Trophoblast cell (in vitro differentiated cells and primary cell): ENCODE measurements at regions not wholly inside any gene's neighbourhood (a gene's known extent, or its start where the extent isn't known, plus 50 kb on each side); places are given as distances from the start of the nearest gene placed in this dataset.
A peak's percentile ranks its signal among the peaks of the same experiment; 100 is the strongest.

ENCODE experiments used
- DNase-seq, 2 donors: peaks; one replicate each; pipeline ENCODE4 v3.0.0-alpha.2; 2016
- H2AFZ ChIP-seq: 2 replicates; pipeline ENCODE4 v1.6.1; 2013; ENCODE audit warnings: low read length, moderate library complexity, mild to moderate bottlenecking; ENCODE audit not compliant: insufficient read depth, poor library complexity
- H2AK5ac ChIP-seq: 2 replicates; pipeline ENCODE4 v1.6.1; 2013; ENCODE audit warnings: mild to moderate bottlenecking, low read length
- H2BK120ac ChIP-seq: 2 replicates; pipeline ENCODE4 v1.6.1; 2013; ENCODE audit warnings: low read length, mild to moderate bottlenecking, moderate library complexity; ENCODE audit not compliant: insufficient read depth, poor library complexity
- H2BK12ac ChIP-seq: 2 replicates; pipeline ENCODE4 v1.6.1; 2013; ENCODE audit warnings: mild to moderate bottlenecking, low read length, moderate library complexity
- H2BK5ac ChIP-seq: 2 replicates; pipeline ENCODE4 v1.6.1; 2013; ENCODE audit warnings: low read length, low read depth, moderate library complexity, mild to moderate bottlenecking; ENCODE audit not compliant: poor library complexity
- H3K14ac ChIP-seq: 2 replicates; pipeline ENCODE4 v1.6.1; 2013; ENCODE audit warnings: mild to moderate bottlenecking, low read length
- H3K18ac ChIP-seq: 2 replicates; pipeline ENCODE4 v1.6.1; 2013; ENCODE audit warnings: mild to moderate bottlenecking, low read length
- H3K23ac ChIP-seq: 2 replicates; pipeline ENCODE4 v1.6.1; 2013; ENCODE audit warnings: low read length
- H3K27ac ChIP-seq: 2 replicates; pipeline ENCODE4 v1.5.1; 2013; ENCODE audit warnings: low read depth, mild to moderate bottlenecking, inconsistent platforms, low read length, moderate library complexity
- H3K27me3 ChIP-seq: 2 replicates; pipeline ENCODE4 v1.6.1; 2013; ENCODE audit warnings: inconsistent platforms, mild to moderate bottlenecking, low read length, moderate library complexity; ENCODE audit not compliant: insufficient read depth
- H3K36me3 ChIP-seq, 2 experiments: 1 replicate in 1 of 2; 2 replicates in 1 of 2; pipeline ENCODE4 v1.6.1; 2013; ENCODE audit warnings: low read length in 2 of 2, mild to moderate bottlenecking in 2 of 2, moderate library complexity in 1 of 2; ENCODE audit not compliant: insufficient read depth in 2 of 2, control insufficient read depth in 1 of 2
- H3K4ac ChIP-seq: 2 replicates; pipeline ENCODE4 v1.6.1; 2013; ENCODE audit warnings: low read depth, mild to moderate bottlenecking, low read length, moderate library complexity
- H3K4me1 ChIP-seq, 2 experiments: 1 replicate in 1 of 2; 2 replicates in 1 of 2; pipeline ENCODE4 v1.6.1; 2013; ENCODE audit warnings: low read length in 2 of 2, mild to moderate bottlenecking in 2 of 2, moderate library complexity in 1 of 2; ENCODE audit not compliant: insufficient read depth in 2 of 2, control insufficient read depth in 1 of 2
- H3K4me2 ChIP-seq: 2 replicates; pipeline ENCODE4 v1.6.1; 2013; ENCODE audit warnings: inconsistent platforms, mild to moderate bottlenecking, low read length, moderate library complexity
- H3K4me3 ChIP-seq: 2 replicates; pipeline ENCODE4 v1.5.1; 2013; ENCODE audit warnings: mild to moderate bottlenecking, low read depth, low read length, inconsistent platforms
- H3K79me1 ChIP-seq: one replicate; pipeline ENCODE4 v1.6.1; 2013; ENCODE audit warnings: low read length
- H3K79me2 ChIP-seq: 2 replicates; pipeline ENCODE4 v1.6.1; 2013; ENCODE audit warnings: low read length, mild to moderate bottlenecking; ENCODE audit not compliant: control insufficient read depth, insufficient read depth, poor library complexity
- H3K9ac ChIP-seq: 2 replicates; pipeline ENCODE4 v1.6.1; 2013; ENCODE audit warnings: mild to moderate bottlenecking, low read length
- H3K9me3 ChIP-seq: 2 replicates; pipeline ENCODE4 v1.6.1; 2013; ENCODE audit warnings: low read depth, mild to moderate bottlenecking, control low read depth, inconsistent platforms, low read length; ENCODE audit not compliant: insufficient read depth
- H4K12ac ChIP-seq: 2 replicates; pipeline ENCODE4 v1.6.1; 2013; ENCODE audit warnings: low read depth, mild to moderate bottlenecking, low read length, moderate library complexity
- H4K8ac ChIP-seq: 2 replicates; pipeline ENCODE4 v1.6.1; 2013; ENCODE audit warnings: low read depth, mild to moderate bottlenecking, low read length, moderate library complexity
- H4K91ac ChIP-seq: one replicate; pipeline ENCODE4 v1.6.1; 2013; ENCODE audit warnings: low read depth, mild to moderate bottlenecking, low read length, moderate library complexity
- WGBS: extraction: QIAGEN DNeasy Blood & Tissue Kit; methylation state at CpG from one replicate; pipeline ENCODE4 v1.1.7; 2013; ENCODE audit warnings: missing lambda C conversion rate; ENCODE audit not compliant: insufficient read length, insufficient coverage; ENCODE audit errors: extremely low coverage; 5-methylcytosine and 5-hydroxymethylcytosine counted together

- H4K8ac ChIP-seq: no peak overlapping the region
- H3K4me1 ChIP-seq: no peaks in the 10 kb centered on the region
- WGBS: no CpG with 5 or more reads among the region's 4 CpGs
- no peak overlapping the region for H2BK120ac ChIP-seq
- H2AFZ ChIP-seq: no peak overlapping the region
- no peak overlapping the region for H3K4ac ChIP-seq
- H4K12ac ChIP-seq: no peak overlapping the region
- no peaks in the 10 kb centered on the region for H3K9me3 ChIP-seq
- H2AK5ac ChIP-seq: no peak overlapping the region
- no peak overlapping the region for H3K27ac ChIP-seq
- no peak overlapping the region for H3K14ac ChIP-seq
- H3K79me2 ChIP-seq: peaks cover 3% of the 10 kb centered on the region
- H4K91ac ChIP-seq: no peak overlapping the region
- no peak for DNase-seq
- H2BK5ac ChIP-seq: no peak overlapping the region
- no peak overlapping the region for H3K9ac ChIP-seq
- H2BK12ac ChIP-seq: no peak overlapping the region
- H3K36me3 ChIP-seq: no peaks in the 10 kb centered on the region
- no peaks in the 10 kb centered on the region for H3K27me3 ChIP-seq
- no peak overlapping the region for H3K18ac ChIP-seq
- no peak overlapping the region for H3K23ac ChIP-seq
- H3K4me2 ChIP-seq: no peak overlapping the region
- H3K79me1 ChIP-seq: peaks cover 4% of the 10 kb centered on the region
- H3K4me3 ChIP-seq: no peak overlapping the region
These were observed 223.8 kb upstream of the PRSS16 start for GRCh38 chr6:27023664-27024063.

GRCh38 chr6:27025351-27025750 is 222.2 kb upstream of the PRSS16 start:
- Histone ChIP-seq H3K9me3 (no peaks in the 10 kb centered on the region), H4K91ac (no peak overlapping the region), H3K79me2 (no peaks in the 10 kb centered on the region), H2BK120ac (no peak overlapping the region), H3K14ac (no peak overlapping the region), H3K9ac (no peak overlapping the region), H3K36me3 (no peaks in the 10 kb centered on the region), H3K4me3 (no peak overlapping the region), H3K23ac (no peak overlapping the region), H4K12ac (no peak overlapping the region), H3K4me2 (no peak overlapping the region), H2AK5ac (no peak overlapping the region), H3K27ac (no peak overlapping the region), H3K4ac (no peak overlapping the region), H3K18ac (no peak overlapping the region), H3K4me1 (no peaks in the 10 kb centered on the region), H3K27me3 (no peaks in the 10 kb centered on the region), H3K79me1 (no peaks in the 10 kb centered on the region), H2BK12ac (no peak overlapping the region), H4K8ac (no peak overlapping the region), H2AFZ (no peak overlapping the region), H2BK5ac (no peak overlapping the region)
- peak in 1 of 2 donors; percentile 56 for DNase-seq
- no CpG with 5 or more reads among the region's 1 CpG for WGBS

GRCh38 chr6:27026361-27026760 is 221.1 kb upstream of the PRSS16 start:
- H4K8ac ChIP-seq: no peak overlapping the region
- H3K79me2 ChIP-seq: no peaks in the 10 kb centered on the region

GRCh38 chr6:27031302-27031701 is 216.2 kb upstream of the PRSS16 start:
- Histone ChIP-seq H3K27me3 (no peaks in the 10 kb centered on the region), H3K4me1 (no peaks in the 10 kb centered on the region), H2AFZ (no peak overlapping the region), H3K14ac (no peak overlapping the region), H3K4me3 (no peak overlapping the region), H2AK5ac (no peak overlapping the region), H3K36me3 (no peaks in the 10 kb centered on the region), H3K79me1 (no peaks in the 10 kb centered on the region), H2BK120ac (no peak overlapping the region), H2BK12ac (no peak overlapping the region), H3K9me3 (no peaks in the 10 kb centered on the region), H3K4me2 (no peak overlapping the region), H4K8ac (no peak overlapping the region), H3K9ac (no peak overlapping the region), H3K18ac (no peak overlapping the region), H4K91ac (no peak overlapping the region), H2BK5ac (no peak overlapping the region), H3K27ac (no peak overlapping the region), H3K4ac (no peak overlapping the region), H3K79me2 (no peaks in the 10 kb centered on the region), H3K23ac (no peak overlapping the region), H4K12ac (no peak overlapping the region)
- DNase-seq: peak in 1 of 2 donors; percentile 66
- WGBS: no CpG with 5 or more reads among the region's 1 CpG

More at GRCh38 chr6:27026361-27026760, 221.1 kb upstream of the PRSS16 start:
- Histone ChIP-seq H3K23ac (no peak overlapping the region), H2BK12ac (no peak overlapping the region), H2AFZ (no peak overlapping the region), H2BK120ac (no peak overlapping the region), H3K14ac (no peak overlapping the region), H2AK5ac (no peak overlapping the region), H4K91ac (no peak overlapping the region), H3K9me3 (no peaks in the 10 kb centered on the region), H2BK5ac (no peak overlapping the region), H3K4me1 (no peaks in the 10 kb centered on the region), H3K9ac (no peak overlapping the region), H3K36me3 (no peaks in the 10 kb centered on the region), H4K12ac (no peak overlapping the region), H3K27ac (no peak overlapping the region), H3K4ac (no peak overlapping the region), H3K79me1 (no peaks in the 10 kb centered on the region), H3K18ac (no peak overlapping the region), H3K4me2 (no peak overlapping the region), H3K4me3 (no peak overlapping the region), H3K27me3 (no peaks in the 10 kb centered on the region)
- WGBS: no CpG with 5 or more reads among the region's 1 CpG
- DNase-seq: peak; percentile 54 to 81
